Small intestine (tissue), 7 donors: ENCODE measurements at regions not wholly inside any gene's neighbourhood (a gene's known extent, or its start where the extent isn't known, plus 50 kb on each side); places are given as distances from the start of the nearest gene placed in this dataset.

Experiments
- DNase-seq, 2 donors: peaks; one replicate each; pipeline versions ENCODE4 v3.0.0 to v3.0.0-alpha.2; 2013
- FAIRE-seq: peaks from 2 replicates; lab custom pipeline; 2012; peaks lifted over from hg19 to GRCh38; lab: Jason Lieb, UNC
- H3K27ac ChIP-seq, 3 donors: one replicate each; pipeline ENCODE4 v1.5.1; 2013; ENCODE audit warnings: low read length in 2 of 3, mild to moderate bottlenecking in 2 of 3, control low read depth in 1 of 3, inconsistent platforms in 1 of 3, low read depth in 1 of 3, moderate library complexity in 1 of 3
- H3K27me3 ChIP-seq, 3 donors: one replicate each; pipeline ENCODE4 v1.6.1; 2013; ENCODE audit warnings: low read length in 3 of 3, inconsistent platforms in 1 of 3; ENCODE audit not compliant: control insufficient read depth in 3 of 3, insufficient read depth in 3 of 3
- H3K36me3 ChIP-seq, 3 donors: one replicate each; pipeline ENCODE4 v1.6.1; 2013; ENCODE audit warnings: low read length in 3 of 3, inconsistent platforms in 1 of 3, low read depth in 1 of 3, mild to moderate bottlenecking in 1 of 3, moderate library complexity in 1 of 3; ENCODE audit not compliant: control insufficient read depth in 3 of 3, insufficient read depth in 2 of 3
- H3K4me1 ChIP-seq, 3 donors: one replicate each; pipeline ENCODE4 v1.6.1; 2013; ENCODE audit warnings: low read length in 2 of 3, inconsistent platforms in 1 of 3, low read depth in 1 of 3, mild to moderate bottlenecking in 1 of 3, moderate library complexity in 1 of 3; ENCODE audit not compliant: control insufficient read depth in 3 of 3, insufficient read depth in 2 of 3
- H3K4me3 ChIP-seq, 3 donors: one replicate each; pipeline ENCODE4 v1.5.1; 2013; ENCODE audit warnings: low read length in 3 of 3, control low read depth in 1 of 3, inconsistent platforms in 1 of 3, low read depth in 1 of 3, mild to moderate bottlenecking in 1 of 3, moderate library complexity in 1 of 3
- H3K9me3 ChIP-seq, 2 donors: one replicate each; pipeline ENCODE4 v1.6.1; 2013; ENCODE audit warnings: low read depth in 1 of 2, low read length in 1 of 2; ENCODE audit not compliant: control insufficient read depth in 2 of 2, insufficient read depth in 1 of 2
- WGBS, 3 donors: extraction: QIAGEN DNeasy Blood & Tissue Kit; methylation state at CpG; one replicate each; pipeline ENCODE4 v1.1.7; 2013; 5-methylcytosine and 5-hydroxymethylcytosine counted together
- donor health status: healthy with polysubstance abuse.
- donor health status: control.
- donor health status: control.
- donor health status: Bipolar disorder and iron deficiency.
- donor health status: healthy.

GRCh38 chr20:61135968-61136367, 116.1 kb upstream of the CDH4 start:
- DNase-seq (no peak), FAIRE-seq (no peak)
- Histone ChIP-seq H3K27me3 (no peaks in the 10 kb centered on the region), H3K27ac (no peak overlapping the region), H3K4me3 (no peak overlapping the region), H3K4me1 (no peaks in the 10 kb centered on the region), H3K9me3 (no peaks in the 10 kb centered on the region), H3K36me3 (no peaks in the 10 kb centered on the region)
- 21 to 31% (median 25%) methylated on average over 15 of the region's 15 CpGs for WGBS, 3 donors

- no peaks in the 10 kb centered on the region for H3K4me1 ChIP-seq
- no peaks in the 10 kb centered on the region for H3K9me3 ChIP-seq
- DNase-seq, result no peak
- H3K27me3 ChIP-seq, result no peaks in the 10 kb centered on the region
- H3K4me3 ChIP-seq, result no peak overlapping the region
- no peaks in the 10 kb centered on the region for H3K36me3 ChIP-seq
- 69 to 79% (median 74%) methylated on average over 5 of the region's 5 CpGs for WGBS, 3 donors
- no peak for FAIRE-seq
- H3K27ac ChIP-seq, result no peak overlapping the region
These were observed 113.5 kb upstream of the CDH4 start for GRCh38 chr20:61138566-61138965.

- Histone ChIP-seq H3K4me1 (no peaks in the 10 kb centered on the region), H3K27ac (no peak overlapping the region), H3K4me3 (no peak overlapping the region), H3K9me3 (no peaks in the 10 kb centered on the region), H3K27me3 (no peaks in the 10 kb centered on the region), H3K36me3 (no peaks in the 10 kb centered on the region)
- 59 to 71% (median 63%) methylated on average over 4 of the region's 4 CpGs for WGBS, 3 donors
- DNase-seq (no peak), FAIRE-seq (no peak)
These were observed 113.0 kb upstream of the CDH4 start for GRCh38 chr20:61139031-61139430.

- H3K27ac ChIP-seq, result no peak overlapping the region
- FAIRE-seq (no peak), DNase-seq (no peak)
- H3K27me3 ChIP-seq, result no peaks in the 10 kb centered on the region
- no peak overlapping the region for H3K4me3 ChIP-seq
- H3K9me3 ChIP-seq, result no peaks in the 10 kb centered on the region
- no peaks in the 10 kb centered on the region for H3K36me3 ChIP-seq
- H3K4me1 ChIP-seq, result no peaks in the 10 kb centered on the region
- 75 to 88% (median 84%) methylated on average over 4 of the region's 4 CpGs for WGBS, 3 donors
These were observed 111.5 kb upstream of the CDH4 start for GRCh38 chr20:61140576-61140975.

- FAIRE-seq (no peak), DNase-seq (no peak)
- Histone ChIP-seq H3K9me3 (no peaks in the 10 kb centered on the region), H3K27ac (no peak overlapping the region), H3K36me3 (no peaks in the 10 kb centered on the region), H3K4me3 (no peak overlapping the region), H3K4me1 (no peaks in the 10 kb centered on the region), H3K27me3 (no peaks in the 10 kb centered on the region)
- WGBS, 3 donors, result 59 to 66% (median 63%) methylated on average over 4 of the region's 4 CpGs
These were observed 106.0 kb upstream of the CDH4 start for GRCh38 chr20:61146023-61146422.

GRCh38 chr20:61149636-61150035, 102.4 kb upstream of the CDH4 start:
- no peak for DNase-seq
- Histone ChIP-seq H3K27me3 (no peaks in the 10 kb centered on the region), H3K27ac (no peak overlapping the region), H3K4me1 (no peaks in the 10 kb centered on the region), H3K4me3 (no peak overlapping the region), H3K36me3 (no peaks in the 10 kb centered on the region), H3K9me3 (no peaks in the 10 kb centered on the region)
- 79 to 81% (median 80%) methylated on average over 5 of the region's 5 CpGs for WGBS, 3 donors
- FAIRE-seq, result no peak

- Histone ChIP-seq H3K4me1 (no peaks in the 10 kb centered on the region), H3K36me3 (no peaks in the 10 kb centered on the region), H3K9me3 (no peaks in the 10 kb centered on the region), H3K27me3 (no peaks in the 10 kb centered on the region), H3K4me3 (no peak overlapping the region), H3K27ac (no peak overlapping the region)
- 90 to 96% (median 91%) methylated on average over 8 of the region's 8 CpGs for WGBS, 3 donors
- DNase-seq, result no peak
- no peak for FAIRE-seq
These were observed 94.8 kb upstream of the CDH4 start for GRCh38 chr20:61157301-61157700.

- Histone ChIP-seq H3K9me3 (no peaks in the 10 kb centered on the region), H3K27ac (no peak overlapping the region), H3K4me1 (no peaks in the 10 kb centered on the region), H3K27me3 (no peaks in the 10 kb centered on the region), H3K4me3 (no peak overlapping the region), H3K36me3 (no peaks in the 10 kb centered on the region)
- WGBS, 3 donors, result 55 to 57% (median 57%) methylated on average over 17 of the region's 17 CpGs
- DNase-seq (no peak), FAIRE-seq (no peak)
These were observed 91.9 kb upstream of the CDH4 start for GRCh38 chr20:61159957-61160686.
